ENCODE measurements at regions not wholly inside any gene's neighbourhood (a gene's known extent, or its start where the extent isn't known, plus 50 kb on each side); places are given as distances from the start of the nearest gene placed in this dataset.

GRCh38 chr17:72487731-72488494 lies 367.1 kb downstream of the SOX9 start:
- no peak for DNase-seq (ENCODE audit: extremely low read depth, low read depth, low spot score)

DNA sequence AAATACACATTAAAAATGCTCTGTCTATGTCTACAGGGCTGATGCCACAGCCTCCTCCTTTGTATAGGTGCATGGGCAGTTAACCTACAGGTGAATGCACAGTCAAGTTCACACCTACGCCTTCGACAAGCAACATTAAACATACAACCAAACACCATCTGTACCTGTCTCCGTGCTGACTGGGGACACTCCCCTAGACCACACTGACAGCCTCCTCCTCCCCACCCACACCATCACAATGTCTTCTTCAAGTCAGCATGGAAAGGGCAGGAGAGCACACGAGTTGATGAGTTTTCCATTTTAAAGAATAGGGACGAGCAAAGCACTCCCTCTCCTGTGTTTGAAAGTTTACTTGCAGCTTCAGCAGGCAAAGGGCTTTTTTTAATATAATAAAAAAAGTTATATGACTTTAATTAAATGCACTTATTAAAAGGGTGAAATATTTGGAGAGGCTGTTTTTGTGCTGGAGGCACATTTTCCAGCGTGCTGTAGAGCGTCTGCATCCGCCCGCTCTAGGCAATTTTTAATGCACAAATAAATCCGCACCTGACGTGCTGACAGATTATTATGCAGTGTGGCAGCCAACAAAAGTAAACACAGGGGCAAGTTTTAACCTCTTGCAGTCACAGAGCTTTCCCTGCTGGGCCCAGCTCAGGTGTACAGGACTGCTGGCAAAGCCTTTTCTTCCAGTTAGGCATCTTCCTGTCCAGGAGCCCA lies 367.9 kb downstream of the SOX9 start:
- DNase-seq (ENCODE audit: extremely low read depth, low read depth, low spot score) = no peak

DNA sequence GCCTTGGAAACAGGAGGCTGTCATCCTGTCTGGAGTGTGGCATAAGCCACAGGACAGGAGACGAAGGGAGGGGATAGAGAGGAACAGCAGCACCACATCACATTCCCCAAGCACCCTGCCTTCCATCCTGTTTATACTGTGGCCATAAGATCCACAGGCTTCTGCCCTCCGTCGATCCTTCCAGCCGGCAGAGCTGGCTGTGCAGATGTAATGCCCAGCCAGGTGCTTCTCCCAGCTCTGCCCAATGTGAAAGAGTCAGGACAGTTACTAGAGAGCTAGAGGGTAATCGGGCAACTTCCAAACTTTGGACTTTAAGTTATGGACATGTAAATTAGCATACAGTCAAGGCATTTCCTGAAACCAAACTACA lies 368.4 kb downstream of the SOX9 start:
- no peak for DNase-seq (ENCODE audit: extremely low read depth, low read depth, low spot score)

DNA sequence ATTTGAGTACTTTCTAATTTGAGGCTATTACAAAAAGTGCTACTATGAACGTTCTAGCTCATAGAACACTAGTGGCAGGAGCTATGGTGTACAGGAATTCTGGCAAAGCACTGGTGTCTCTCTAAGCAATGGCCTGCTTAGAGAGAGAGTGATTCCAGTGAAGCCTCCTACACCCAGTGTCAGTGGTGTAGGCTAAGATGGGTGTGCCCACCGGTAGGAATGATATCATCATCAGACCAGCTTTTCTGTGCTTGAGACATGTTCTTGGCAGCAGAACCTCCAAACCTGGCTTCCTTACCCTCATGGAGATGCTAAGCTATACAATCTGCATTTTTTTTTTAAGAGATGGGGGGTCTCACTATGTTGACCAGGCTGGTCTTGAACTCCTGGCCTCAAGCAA lies 370.3 kb downstream of the SOX9 start:
- DNase-seq (ENCODE audit: extremely low read depth, low read depth, low spot score) = no peak

- no peak for DNase-seq (ENCODE audit: extremely low read depth, low read depth, low spot score)
Measured at GRCh38 chr17:72492494-72492893, 371.7 kb downstream of the SOX9 start.

DNA sequence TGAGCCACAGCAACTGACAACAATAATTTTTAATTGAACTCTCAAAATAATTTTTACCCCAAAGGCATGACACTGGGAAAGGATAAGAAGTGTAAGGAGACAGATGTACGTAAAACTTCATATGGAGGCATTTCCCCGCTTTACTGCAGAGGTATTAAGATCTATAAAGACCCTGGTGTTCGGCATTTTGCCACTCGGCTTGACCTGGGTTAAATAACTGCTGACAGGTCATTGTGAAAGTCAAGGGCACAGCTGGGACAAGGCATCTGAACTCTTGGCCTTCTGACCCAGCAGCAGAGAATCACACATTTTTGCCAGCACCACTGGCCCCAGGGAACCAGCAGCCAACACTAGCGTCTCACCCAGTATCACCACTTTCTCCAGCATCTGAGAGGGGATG lies 372.1 kb downstream of the SOX9 start:
- no peak for DNase-seq (ENCODE audit: extremely low read depth, low read depth, low spot score)

DNA sequence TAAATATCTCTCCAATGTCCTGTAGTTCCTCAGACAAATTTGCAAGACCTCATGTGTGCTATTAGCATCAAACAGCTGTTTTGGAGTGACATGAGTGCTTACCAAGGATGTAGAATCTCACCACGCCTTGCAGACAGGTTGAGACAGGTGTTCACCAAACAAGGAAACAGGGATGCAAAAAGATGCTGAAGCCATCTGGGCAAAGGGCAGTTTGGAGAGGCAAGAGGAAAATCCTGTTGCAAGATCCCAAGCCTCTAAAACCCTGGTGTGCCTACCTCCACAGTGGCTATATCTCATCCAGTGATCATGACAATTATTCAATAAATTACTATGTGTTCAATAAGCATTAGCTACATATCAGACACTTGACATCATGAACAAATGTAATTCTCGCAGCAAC lies 373.7 kb downstream of the SOX9 start:
- DNase-seq (ENCODE audit: extremely low read depth, low read depth, low spot score) = no peak

DNA sequence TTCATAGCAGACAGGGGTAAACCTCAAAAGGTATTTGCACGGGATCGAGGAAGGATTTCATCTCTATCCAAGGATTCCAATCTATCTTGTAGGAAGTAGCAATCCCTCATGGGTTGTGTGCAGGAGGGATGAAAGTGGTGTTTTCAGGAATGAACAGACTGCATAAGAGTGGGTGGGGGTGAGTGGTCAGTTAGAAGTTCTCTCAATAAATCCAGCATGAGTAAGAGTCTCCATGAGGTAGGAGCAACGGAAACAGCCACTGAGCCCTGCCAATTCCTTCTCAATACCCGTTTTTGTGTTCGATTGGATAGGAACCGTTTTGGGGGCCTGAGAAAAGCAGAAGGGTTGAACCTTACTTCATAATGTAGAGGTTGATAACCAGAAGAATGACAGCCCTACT lies 375.6 kb downstream of the SOX9 start:
- no peak for DNase-seq (ENCODE audit: extremely low read depth, low read depth, low spot score)

DNA sequence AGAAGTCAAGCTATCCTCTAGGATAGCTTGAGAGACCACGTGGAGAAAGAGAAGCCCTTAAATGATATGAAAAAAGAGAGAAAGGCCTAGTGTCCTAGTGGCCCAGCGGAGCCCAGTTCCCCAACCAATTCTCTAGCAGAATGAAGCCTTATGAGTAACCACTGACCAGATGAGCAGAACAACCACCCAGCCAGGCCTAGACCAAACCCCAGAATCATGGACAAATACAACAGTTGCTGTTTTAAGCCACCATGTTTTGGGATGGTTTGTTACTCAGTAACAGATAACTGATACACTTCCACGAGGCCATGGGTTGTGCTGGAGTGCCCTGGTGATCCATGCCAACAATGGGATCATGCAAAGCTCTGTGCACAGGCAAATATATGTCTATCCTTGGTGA lies 377.1 kb downstream of the SOX9 start:
- DNase-seq (ENCODE audit: extremely low read depth, low read depth, low spot score) = no peak

DNA sequence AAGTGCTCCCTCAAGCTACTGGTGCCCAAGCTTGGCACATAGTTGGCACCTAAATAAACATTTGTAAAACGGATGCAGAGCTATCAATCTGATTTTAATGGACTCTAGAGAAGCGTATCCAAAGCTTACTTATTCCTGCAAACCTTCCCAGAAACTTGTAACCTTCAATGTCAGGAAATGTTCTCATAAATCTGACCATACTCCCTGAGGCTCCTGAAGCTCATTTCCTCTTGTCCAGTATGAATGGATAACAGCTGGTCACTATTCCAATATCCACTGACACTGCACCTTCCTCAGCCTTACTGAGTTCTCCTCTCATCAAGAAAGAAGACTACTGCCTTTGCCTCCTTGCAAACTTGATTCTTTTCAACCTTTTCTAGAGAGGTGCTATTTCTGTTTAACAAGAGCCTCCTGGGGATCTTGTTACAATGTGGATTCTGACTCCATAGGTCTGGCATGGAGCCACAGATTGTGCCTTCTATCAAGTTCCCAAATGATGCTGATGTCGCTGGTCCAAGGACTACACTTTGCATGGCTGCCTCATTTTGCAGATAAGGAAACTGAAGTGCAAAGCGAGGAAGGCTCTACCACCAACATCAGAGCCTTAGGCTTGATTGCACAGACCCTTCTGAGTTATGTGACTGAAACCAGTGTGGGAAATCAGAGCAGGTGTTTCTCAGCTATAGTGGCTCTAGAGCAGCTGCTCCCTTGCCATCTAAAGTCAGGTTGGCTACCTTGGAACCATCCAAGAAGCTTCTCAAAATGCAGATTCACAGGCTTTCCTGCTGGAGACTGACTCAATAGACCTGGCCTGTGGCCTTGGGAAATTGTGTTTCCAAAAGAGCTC lies 377.8 kb downstream of the SOX9 start:
- DNase-seq (ENCODE audit: extremely low read depth, low read depth, low spot score) = no peak

GRCh38 chr17:72501404-72502370 lies 380.9 kb downstream of the SOX9 start:
- DNase-seq (ENCODE audit: extremely low read depth, low read depth, low spot score) = no peak

DNA sequence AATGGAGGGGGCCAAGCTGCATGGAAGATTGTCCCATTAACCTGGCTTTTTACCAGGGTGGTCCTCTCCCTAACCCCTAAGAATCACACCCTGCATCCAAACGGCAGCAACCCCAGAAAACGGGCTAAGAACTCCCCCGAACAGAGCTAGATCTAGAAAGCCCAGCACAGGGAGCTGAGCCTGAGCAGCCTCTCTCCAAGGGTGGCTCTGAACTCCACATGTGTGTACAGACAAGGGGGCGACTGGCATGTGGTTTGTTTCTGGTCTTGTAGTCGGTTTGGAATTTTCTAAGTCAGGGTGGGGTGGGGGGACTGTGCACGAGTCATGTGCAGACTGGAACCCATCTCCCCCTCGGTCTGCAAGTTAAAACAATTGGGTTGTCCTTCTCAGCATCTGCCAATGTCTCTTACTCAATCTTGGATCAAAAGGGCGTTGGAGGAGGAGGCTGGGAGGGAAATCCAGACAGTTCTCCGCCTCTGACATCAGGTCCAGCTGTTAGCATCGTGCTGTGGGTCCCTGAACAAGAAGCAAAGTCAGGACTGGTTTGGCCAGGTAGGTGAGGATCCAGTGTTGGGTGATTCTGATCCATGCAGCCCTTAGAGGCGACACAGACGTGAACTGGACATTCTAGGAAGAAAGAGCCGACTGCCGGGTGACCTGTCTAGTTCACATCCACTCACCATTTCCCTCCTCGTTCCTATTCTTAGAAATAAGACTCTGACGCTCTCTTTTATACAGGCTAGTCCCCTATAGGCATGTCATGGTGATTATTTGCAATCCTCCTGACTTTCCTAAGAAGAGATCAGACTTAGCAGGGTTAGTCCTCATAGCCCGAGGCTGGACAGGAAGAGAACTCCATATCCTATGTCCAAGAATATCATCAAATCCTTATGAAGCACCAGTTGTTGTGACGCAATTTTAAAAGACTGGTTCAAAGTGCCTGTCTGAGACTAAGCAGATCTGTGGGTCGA lies 381.8 kb downstream of the SOX9 start:
- no peak for DNase-seq (ENCODE audit: extremely low read depth, low read depth, low spot score)

- DNase-seq (ENCODE audit: extremely low read depth, low read depth, low spot score) = no peak
Measured at GRCh38 chr17:72503556-72503955, 382.7 kb downstream of the SOX9 start.

- DNase-seq (ENCODE audit: extremely low read depth, low read depth, low spot score) = no peak
Measured at GRCh38 chr17:72504783-72505182, 384.0 kb downstream of the SOX9 start.

GRCh38 chr17:72506773-72507172 lies 386.0 kb downstream of the SOX9 start:
- no peak for DNase-seq (ENCODE audit: extremely low read depth, low read depth, low spot score)

DNA sequence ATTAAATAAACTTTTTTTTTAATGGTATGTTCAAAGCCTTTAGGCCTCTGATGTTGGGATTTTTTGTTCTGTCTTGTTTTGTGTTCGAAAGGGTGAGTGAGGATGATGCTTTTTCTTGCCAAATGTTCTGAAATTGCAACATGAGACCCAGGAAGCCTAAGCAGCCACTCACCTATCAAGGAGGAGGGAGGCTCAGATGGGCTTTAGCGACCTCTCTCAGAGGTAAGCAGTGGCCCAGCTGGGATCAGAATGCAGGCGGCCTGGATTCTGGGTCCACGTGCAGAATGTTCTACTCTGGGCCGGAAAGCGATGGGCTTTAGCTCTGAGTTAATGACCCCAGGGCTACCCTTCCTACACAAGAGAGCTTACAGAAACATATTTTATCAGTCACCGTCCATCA lies 386.6 kb downstream of the SOX9 start:
- no peak for DNase-seq (ENCODE audit: extremely low read depth, low read depth, low spot score)

DNA sequence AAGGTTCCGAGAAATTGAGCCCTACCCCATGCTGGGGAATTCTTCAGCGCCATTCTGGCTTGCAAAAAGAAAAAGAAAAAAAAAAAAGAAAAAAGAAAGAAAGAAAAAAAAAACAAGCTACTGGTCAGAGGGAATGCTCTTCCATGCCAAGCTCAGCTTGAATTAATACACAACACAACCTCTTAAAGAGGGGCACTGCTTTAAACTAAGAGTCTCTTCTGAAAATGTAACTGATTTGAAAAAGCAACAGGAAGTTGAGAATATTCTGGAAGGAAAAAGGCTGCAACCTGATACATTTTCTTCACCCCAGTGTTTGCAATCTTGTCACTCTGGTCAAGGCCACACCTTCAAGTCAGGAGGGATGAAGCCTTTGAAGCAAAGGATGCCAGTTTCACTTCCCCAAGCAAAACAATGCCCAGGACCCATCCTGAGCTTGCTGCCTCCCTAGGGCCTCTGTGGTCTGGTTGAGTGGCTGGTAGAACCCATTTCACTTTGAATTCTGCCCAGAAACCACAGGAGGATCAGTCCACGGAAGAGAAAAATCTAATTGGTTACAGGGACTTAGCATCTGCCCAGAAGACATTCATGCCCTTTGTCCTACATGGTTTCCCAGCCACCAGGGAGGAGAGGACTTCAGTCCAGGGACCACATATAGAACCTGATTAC lies 389.7 kb downstream of the SOX9 start:
- DNase-seq (ENCODE audit: extremely low read depth, low read depth, low spot score) = no peak

GRCh38 chr17:72511242-72511641 lies 390.4 kb downstream of the SOX9 start:
- DNase-seq (ENCODE audit: extremely low read depth, low read depth, low spot score) = no peak

DNA sequence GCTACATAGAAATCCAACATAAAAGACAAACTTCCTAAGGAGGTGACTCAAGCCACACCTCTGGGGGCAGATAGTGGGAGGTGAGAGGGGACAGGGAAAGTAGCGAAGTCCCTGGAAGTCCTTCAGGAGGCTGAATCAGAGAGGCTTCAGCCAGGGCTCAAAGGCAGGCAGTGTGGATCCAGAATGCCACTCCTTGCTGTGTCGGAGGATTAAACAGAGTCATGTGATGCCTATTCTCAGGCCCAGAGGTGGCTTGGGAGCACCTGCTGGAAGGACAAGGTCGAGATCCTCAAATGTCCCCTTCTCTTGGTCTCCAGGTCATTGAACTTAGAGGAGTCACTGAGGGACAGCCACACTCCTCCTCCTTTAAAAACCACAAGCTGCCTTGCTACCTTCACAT lies 391.1 kb downstream of the SOX9 start:
- DNase-seq (ENCODE audit: extremely low read depth, low read depth, low spot score) = no peak
